ENCODE measurements at regions not wholly inside any gene's neighbourhood (a gene's known extent, or its start where the extent isn't known, plus 50 kb on each side); places are given as distances from the start of the nearest gene placed in this dataset.

- no peak overlapping the region for H3K4me3 ChIP-seq (ENCODE audit: insufficient read depth, low read depth, low read length)
- no peak overlapping the region for H3K4me2 ChIP-seq (ENCODE audit: low read depth, low read length)
- POLR2A ChIA-PET (ENCODE audit: unreplicated experiment), result no interaction called here
- TF ChIP-seq RCOR1 (IDR thresholded peaks at IDR 0.05; ENCODE audit: insufficient replicate concordance, low read length), result no peak
- no peak for TF ChIP-seq POLR2A (IDR thresholded peaks at IDR 0.05; ENCODE audit: low read depth, low read length)
- TF ChIP-seq SMC3 (IDR thresholded peaks at IDR 0.05; ENCODE audit: low read depth, low read length), result no peak
- TF ChIP-seq RAD21 (IDR thresholded peaks at IDR 0.05; ENCODE audit: low read length), result no peak
- TF ChIP-seq ELK1 (IDR thresholded peaks at IDR 0.05; ENCODE audit: borderline replicate concordance, low read depth, low read length), result no peak
- TF ChIP-seq MAZ (IDR thresholded peaks at IDR 0.05; ENCODE audit: borderline replicate concordance, low read depth, low read length), result no peak
- no peak for TF ChIP-seq MXI1 (IDR thresholded peaks at IDR 0.05; ENCODE audit: borderline replicate concordance, low read depth, low read length)
- TF ChIP-seq CEBPB (IDR thresholded peaks at IDR 0.05; ENCODE audit: low read depth, low read length), result no peak
- no peak for TF ChIP-seq USF2 (IDR thresholded peaks at IDR 0.05; ENCODE audit: low read depth, low read length)
- no peak for TF ChIP-seq FOS (IDR thresholded peaks at IDR 0.05; ENCODE audit: low read depth, low read length)
- TF ChIP-seq RFX5 (IDR thresholded peaks at IDR 0.05; ENCODE audit: low read depth, low read length), result no peak
- no peak for TF ChIP-seq MAFK (IDR thresholded peaks at IDR 0.05; ENCODE audit: low read depth, low read length)
- H4K20me1 ChIP-seq (ENCODE audit: insufficient read depth, low read length), result no peaks in the 10 kb centered on the region
- no TSS peak for BruUV-seq (replicated peaks)
- no peaks in the 10 kb centered on the region for H3K79me1 ChIP-seq (ENCODE audit: low read depth in 1 of 2, low read length in 2 of 2)
- H3K36me3 ChIP-seq (ENCODE audit: control insufficient read depth, insufficient read depth, low read length), result no peaks in the 10 kb centered on the region
- H4K91ac ChIP-seq (ENCODE audit: insufficient read depth, low read depth, low read length), result no peak overlapping the region
- no peaks in the 10 kb centered on the region for H3K9me1 ChIP-seq (ENCODE audit: insufficient read depth, low read length)
- no peaks in the 10 kb centered on the region for H3K9me3 ChIP-seq (ENCODE audit: control insufficient read depth, insufficient read depth, low read length)
- no peak for ATAC-seq (ENCODE audit: low read depth)
- no peak overlapping the region for H2AK5ac ChIP-seq (ENCODE audit: low read depth, low read length)
- no peak overlapping the region for H2BK15ac ChIP-seq (ENCODE audit: low read depth, low read length)
- H3K23ac ChIP-seq (ENCODE audit: low read depth, low read length), result no peak overlapping the region
- no peak overlapping the region for H3K18ac ChIP-seq (ENCODE audit: low read depth, low read length)
- no peak overlapping the region for H3K27ac ChIP-seq (ENCODE audit: insufficient read depth, low read length)
- no peak overlapping the region for H3K4ac ChIP-seq (ENCODE audit: low read depth, low read length)
- H3K4me1 ChIP-seq (ENCODE audit: control insufficient read depth, insufficient read depth, low read length), result no peaks in the 10 kb centered on the region
- H2BK120ac ChIP-seq (ENCODE audit: low read depth, low read length), result no peak overlapping the region
- H2BK20ac ChIP-seq (ENCODE audit: low read depth, low read length), result no peak overlapping the region
- CTCF ChIA-PET, result no interaction called here
- H4K8ac ChIP-seq (ENCODE audit: low read depth in 2 of 2, low read length in 2 of 2), result no peak overlapping the region
- in situ Hi-C loops (cut with MboI; ENCODE audit: low sequenced_read_pairs), result no loop called here
- no peak overlapping the region for H2AFZ ChIP-seq (replicated peaks; ENCODE audit: low read length, poor library complexity)
- intact Hi-C loops (cut with micrococcal nuclease), result no loop called here
- no peak overlapping the region for H4K5ac ChIP-seq (ENCODE audit: low read depth, low read length)
- no peak for DNase-seq
- no peak overlapping the region for H3K56ac ChIP-seq (ENCODE audit: extremely low read depth, insufficient read depth, low read length)
- H3K9ac ChIP-seq (ENCODE audit: low read depth, low read length), result no peak overlapping the region
- H3K27me3 ChIP-seq (ENCODE audit: control insufficient read depth, insufficient read depth, low read length), result no peaks in the 10 kb centered on the region
- H2AK9ac ChIP-seq (replicated peaks; ENCODE audit: low read depth, low read length, poor library complexity), result no peak overlapping the region
- dilution Hi-C loops (cut with HindIII; ENCODE audit: low sequenced_read_pairs, unreplicated experiment), result no loop called here
- H3K14ac ChIP-seq (replicated peaks; ENCODE audit: low read depth, low read length), result no peak overlapping the region
- no peak overlapping the region for H2BK5ac ChIP-seq (ENCODE audit: low read depth, low read length, poor library complexity, severe bottlenecking)
Measured at GRCh38 chr5:105922080-105922479, 1748.7 kb downstream of the EFNA5 start.

All from IMR-90 (cell line).